Erythroblast (primary cell): ENCODE measurements at regions not wholly inside any gene's neighbourhood (a gene's known extent, or its start where the extent isn't known, plus 50 kb on each side); places are given as distances from the start of the nearest gene placed in this dataset.

Source experiments
- GATA1 ChIP-seq: IDR thresholded peaks from 2 replicates; pipeline ENCODE4 v1.6.1; 2011; ENCODE audit warnings: low read depth, mild to moderate bottlenecking, control low read depth, low read length, moderate library complexity
- POLR2A ChIP-seq: IDR thresholded peaks from 2 replicates; pipeline ENCODE4 v1.6.1; 2011; ENCODE audit warnings: mild to moderate bottlenecking, low read length

DNA sequence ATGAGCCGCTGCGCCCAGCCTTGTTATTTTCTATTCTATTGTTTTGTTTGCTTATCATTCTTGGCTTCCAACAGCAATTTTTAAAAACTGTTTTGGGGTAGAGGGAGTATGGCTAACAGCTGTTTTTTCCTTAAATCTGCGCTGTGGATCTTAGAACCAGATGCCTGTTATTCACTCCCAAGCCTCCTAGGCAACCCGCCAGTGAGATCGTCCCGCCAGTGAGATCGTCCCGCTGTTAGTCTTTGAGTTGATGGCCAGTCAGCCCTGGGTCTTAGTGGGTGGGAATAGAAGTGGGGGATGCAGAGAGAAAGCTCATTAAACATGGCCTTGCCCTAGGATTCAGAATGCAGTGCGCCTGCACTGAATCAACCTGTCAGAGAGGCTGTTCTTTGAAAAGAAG lies 67.3 kb upstream of the BICD1 start:
- TF ChIP-seq POLR2A: no peak
- no peak for TF ChIP-seq GATA1
